ENCODE measurements at regions not wholly inside any gene's neighbourhood (a gene's known extent, or its start where the extent isn't known, plus 50 kb on each side); places are given as distances from the start of the nearest gene placed in this dataset.

GRCh38 chr3:18751514-18751913, 326.4 kb upstream of the SATB1 start:
- no peak for TF ChIP-seq EZH2 (IDR thresholded peaks at IDR 0.05; ENCODE audit: borderline replicate concordance, low read length)
- no peak for TF ChIP-seq CTCF (IDR thresholded peaks at IDR 0.05; ENCODE audit: low read length)
